ENCODE measurements at regions not wholly inside any gene's neighbourhood (a gene's known extent, or its start where the extent isn't known, plus 50 kb on each side); places are given as distances from the start of the nearest gene placed in this dataset.

GRCh38 chrX:117610049-117610448, 506.6 kb downstream of the KLHL13 start:
- no peak for TF ChIP-seq CTCF (IDR thresholded peaks at IDR 0.05; ENCODE audit: low read depth, low read length, missing input control)
- no peak for TF ChIP-seq REST (IDR thresholded peaks at IDR 0.05)
- no peak for TF ChIP-seq TAF1 (conservative IDR thresholded peaks at IDR 0.05)
- TF ChIP-seq ZBTB33 (IDR thresholded peaks at IDR 0.05), result no peak
- no peak for TF ChIP-seq JUND (IDR thresholded peaks at IDR 0.05)
- no peak for TF ChIP-seq ATF3 (IDR thresholded peaks at IDR 0.05)
- TF ChIP-seq MAX (IDR thresholded peaks at IDR 0.05), result no peak
- TF ChIP-seq GABPA (IDR thresholded peaks at IDR 0.05 in 1 of 2, conservative IDR thresholded peaks at IDR 0.05 in 1 of 2), result no peak
